ENCODE measurements at regions not wholly inside any gene's neighbourhood (a gene's known extent, or its start where the extent isn't known, plus 50 kb on each side); places are given as distances from the start of the nearest gene placed in this dataset.

GRCh38 chr9:126205265-126205664, 121.4 kb upstream of the MVB12B start:
- no peak for TF ChIP-seq SNAI2 (CRISPR knock-in tag; IDR thresholded peaks at IDR 0.05)
- no peak for TF ChIP-seq ARNTL (CRISPR knock-in tag; IDR thresholded peaks at IDR 0.05; ENCODE audit: borderline replicate concordance, low read depth)
- no peak for ATAC-seq

- no peak for TF ChIP-seq SNAI2 (CRISPR knock-in tag; IDR thresholded peaks at IDR 0.05)
- TF ChIP-seq CSRNP3 (CRISPR knock-in tag; IDR thresholded peaks at IDR 0.05) = no peak
- TF ChIP-seq TSHZ2 (CRISPR knock-in tag; IDR thresholded peaks at IDR 0.05) = no peak
- no peak for TF ChIP-seq ZC3H10 (CRISPR knock-in tag; IDR thresholded peaks at IDR 0.05)
- TF ChIP-seq ARNTL (CRISPR knock-in tag; IDR thresholded peaks at IDR 0.05; ENCODE audit: borderline replicate concordance, low read depth) = no peak
- TF ChIP-seq OSR1 (CRISPR knock-in tag; IDR thresholded peaks at IDR 0.05) = no peak
- no peak for TF ChIP-seq ZFP3 (CRISPR knock-in tag; IDR thresholded peaks at IDR 0.05)
- no peak for TF ChIP-seq POU6F1 (CRISPR knock-in tag; IDR thresholded peaks at IDR 0.05; ENCODE audit: borderline replicate concordance, low read depth)
- no peak for TF ChIP-seq PATZ1 (CRISPR knock-in tag; IDR thresholded peaks at IDR 0.05; ENCODE audit: borderline replicate concordance)
- no peak for TF ChIP-seq ZNF565 (CRISPR knock-in tag; conservative IDR thresholded peaks at IDR 0.05; ENCODE audit: low read depth)
- TF ChIP-seq ZNF8 (CRISPR knock-in tag; IDR thresholded peaks at IDR 0.05) = no peak
- no peak for TF ChIP-seq CREB5 (CRISPR knock-in tag; IDR thresholded peaks at IDR 0.05; ENCODE audit: low read depth)
- TF ChIP-seq RARB (CRISPR knock-in tag; IDR thresholded peaks at IDR 0.05) = no peak
- no peak for TF ChIP-seq CSDC2 (CRISPR knock-in tag; IDR thresholded peaks at IDR 0.05)
- TF ChIP-seq ISL1 (CRISPR knock-in tag; IDR thresholded peaks at IDR 0.05) = no peak
- no peak for TF ChIP-seq PPARA (CRISPR knock-in tag; IDR thresholded peaks at IDR 0.05; ENCODE audit: borderline replicate concordance)
- no peak for TF ChIP-seq ZNF70 (CRISPR knock-in tag; IDR thresholded peaks at IDR 0.05)
- TF ChIP-seq GLIS3 (CRISPR knock-in tag; IDR thresholded peaks at IDR 0.05) = no peak
- no peak for TF ChIP-seq TCF4 (CRISPR knock-in tag; IDR thresholded peaks at IDR 0.05; ENCODE audit: borderline replicate concordance)
- TF ChIP-seq ESRRG (CRISPR knock-in tag; IDR thresholded peaks at IDR 0.05) = no peak
- no peak for ATAC-seq
Observed at GRCh38 chr9:126205845-126206498, 120.7 kb upstream of the MVB12B start.

GRCh38 chr9:126207256-126207655, 119.4 kb upstream of the MVB12B start:
- no peak for ATAC-seq
- no peak for TF ChIP-seq ARNTL (CRISPR knock-in tag; IDR thresholded peaks at IDR 0.05; ENCODE audit: borderline replicate concordance, low read depth)
- no peak for TF ChIP-seq POU6F1 (CRISPR knock-in tag; IDR thresholded peaks at IDR 0.05; ENCODE audit: borderline replicate concordance, low read depth)
- TF ChIP-seq TOX (CRISPR knock-in tag; IDR thresholded peaks at IDR 0.05; ENCODE audit: borderline replicate concordance) = no peak
- TF ChIP-seq ZNF70 (CRISPR knock-in tag; IDR thresholded peaks at IDR 0.05) = no peak
- no peak for TF ChIP-seq ZFP3 (CRISPR knock-in tag; IDR thresholded peaks at IDR 0.05)
- no peak for TF ChIP-seq ESRRG (CRISPR knock-in tag; IDR thresholded peaks at IDR 0.05)
- no peak for TF ChIP-seq ISL1 (CRISPR knock-in tag; IDR thresholded peaks at IDR 0.05)
- TF ChIP-seq CSDC2 (CRISPR knock-in tag; IDR thresholded peaks at IDR 0.05) = no peak
- TF ChIP-seq TSHZ2 (CRISPR knock-in tag; IDR thresholded peaks at IDR 0.05) = no peak
- TF ChIP-seq CREB5 (CRISPR knock-in tag; IDR thresholded peaks at IDR 0.05; ENCODE audit: low read depth) = no peak
- no peak for TF ChIP-seq OSR1 (CRISPR knock-in tag; IDR thresholded peaks at IDR 0.05)
